Endodermal cell (in vitro differentiated cells): ENCODE measurements at regions not wholly inside any gene's neighbourhood (a gene's known extent, or its start where the extent isn't known, plus 50 kb on each side); places are given as distances from the start of the nearest gene placed in this dataset.
A peak's percentile ranks its signal among the peaks of the same experiment; 100 is the strongest.

ENCODE experiments used
- DNase-seq: peaks from one replicate; pipeline ENCODE4 v3.0.0-alpha.2; 2017
- H3K27ac ChIP-seq: 2 replicates; pipeline ENCODE4 v1.5.1; 2013; ENCODE audit warnings: mild to moderate bottlenecking, low read depth, low read length, moderate library complexity
- H3K27me3 ChIP-seq: 2 replicates; pipeline ENCODE4 v1.6.1; 2013; ENCODE audit warnings: mild to moderate bottlenecking, low read length, moderate library complexity; ENCODE audit not compliant: insufficient read depth, control insufficient read depth, poor library complexity, severe bottlenecking
- H3K36me3 ChIP-seq: 2 replicates; pipeline ENCODE4 v1.7.0; 2013; ENCODE audit warnings: mild to moderate bottlenecking, low read length, moderate library complexity; ENCODE audit not compliant: control insufficient read depth, insufficient read depth
- H3K4me1 ChIP-seq: one replicate; pipeline ENCODE4 v1.7.0; 2013; ENCODE audit warnings: low read length; ENCODE audit not compliant: control insufficient read depth, insufficient read depth
- H3K4me3 ChIP-seq: 2 replicates; pipeline ENCODE4 v1.5.1; 2013; ENCODE audit warnings: mild to moderate bottlenecking, low read length, moderate library complexity
- H3K9ac ChIP-seq: 2 replicates; pipeline ENCODE4 v1.6.1; 2013; ENCODE audit warnings: mild to moderate bottlenecking, low read length, moderate library complexity; ENCODE audit not compliant: poor library complexity, severe bottlenecking; ENCODE audit errors: extremely low read depth
- H3K9me3 ChIP-seq: 2 replicates; pipeline ENCODE4 v1.6.1; 2013; ENCODE audit warnings: mild to moderate bottlenecking, low read length, moderate library complexity; ENCODE audit not compliant: control insufficient read depth
- H3K27ac Mint-ChIP-seq: 2 replicates; pipeline ENCODE4 v1.8.0; 2020; ENCODE audit warnings: mixed read lengths
- H3K27me3 Mint-ChIP-seq: 2 replicates; pipeline ENCODE4 v1.8.0; 2021; ENCODE audit warnings: mild to moderate bottlenecking, mixed read lengths; ENCODE audit not compliant: insufficient read depth
- H3K36me3 Mint-ChIP-seq: 2 replicates; pipeline ENCODE4 v1.8.0; 2020; ENCODE audit warnings: low read depth, mixed read lengths
- H3K4me1 Mint-ChIP-seq: 2 replicates; pipeline ENCODE4 v1.8.0; 2020; ENCODE audit warnings: mixed read lengths
- H3K4me3 Mint-ChIP-seq: 2 replicates; pipeline ENCODE4 v1.8.0; 2020; ENCODE audit warnings: mild to moderate bottlenecking, moderate library complexity, mixed read lengths
- H3K9me3 Mint-ChIP-seq: 2 replicates; pipeline ENCODE4 v1.8.0; 2020; ENCODE audit warnings: mild to moderate bottlenecking, mixed read lengths
- CTCF ChIP-seq: fragments of 200-600 bp; sonication (generic); conservative IDR thresholded peaks from 2 replicates; pipeline ENCODE4 v1.5.0; 2021; ENCODE audit warnings: antibody characterized with exemption, mild to moderate bottlenecking
- WGBS, 2 experiments: methylation state at CpG; one replicate each; pipeline versions ENCODE4 v1.1.5 to v1.1.7; 2013; ENCODE audit warnings: missing lambda C conversion rate in 2 of 2, mixed read lengths in 1 of 2; ENCODE audit not compliant: insufficient coverage in 1 of 2, insufficient read length in 1 of 2; 5-methylcytosine and 5-hydroxymethylcytosine counted together

- WGBS, 2 experiments, result 80 to 92% methylated on average over 1 to 3 of the region's 3 CpGs
- H3K27me3 ChIP-seq, result no peaks in the 10 kb centered on the region
These were observed 71.1 kb downstream of the ARL6IP4 start for GRCh38 chr12:123051556-123051955.

GRCh38 chr12:123050913-123051312 is 70.4 kb downstream of the ARL6IP4 start:
- no peaks in the 10 kb centered on the region for H3K9me3 ChIP-seq
- TF ChIP-seq CTCF, result no peak
- H3K4me1 ChIP-seq, result peaks cover 12% of the 10 kb centered on the region
- Mint-ChIP-seq H3K4me3 (no peak overlapping the region), H3K27ac (peak overlapping the region; percentile 27), H3K36me3 (no peaks in the 10 kb centered on the region), H3K27me3 (no peaks in the 10 kb centered on the region), H3K9me3 (no peaks in the 10 kb centered on the region), H3K4me1 (peaks cover 23% of the 10 kb centered on the region)
- no peaks in the 10 kb centered on the region for H3K27me3 ChIP-seq
- no peak overlapping the region for H3K27ac ChIP-seq
- no peak overlapping the region for H3K4me3 ChIP-seq
- no peaks in the 10 kb centered on the region for H3K36me3 ChIP-seq
- 90 to 95% methylated on average over 4 of the region's 4 CpGs for whole genome bisulfite sequencing, 2 experiments
- no peak overlapping the region for H3K9ac ChIP-seq
- DNase-seq, result no peak

More at GRCh38 chr12:123051556-123051955, 71.1 kb downstream of the ARL6IP4 start:
- TF ChIP-seq CTCF, result no peak
- no peaks in the 10 kb centered on the region for H3K9me3 Mint-ChIP-seq
- Histone ChIP-seq H3K4me3 (no peak overlapping the region), H3K27ac (no peak overlapping the region), H3K9ac (no peak overlapping the region), H3K36me3 (no peaks in the 10 kb centered on the region), H3K4me1 (peaks cover 12% of the 10 kb centered on the region), H3K9me3 (no peaks in the 10 kb centered on the region)
- H3K36me3 Mint-ChIP-seq, result no peaks in the 10 kb centered on the region
- no peak for DNase-seq
- H3K27me3 Mint-ChIP-seq, result no peaks in the 10 kb centered on the region
- H3K4me3 Mint-ChIP-seq, result no peak overlapping the region
- peaks cover 24% of the 10 kb centered on the region for H3K4me1 Mint-ChIP-seq
- no peak overlapping the region for H3K27ac Mint-ChIP-seq

- Mint-ChIP-seq H3K36me3 (no peaks in the 10 kb centered on the region), H3K9me3 (no peaks in the 10 kb centered on the region), H3K4me3 (no peak overlapping the region), H3K27me3 (no peaks in the 10 kb centered on the region), H3K4me1 (peaks cover 25% of the 10 kb centered on the region), H3K27ac (peak overlapping the region; percentile 27)
- Histone ChIP-seq H3K9ac (no peak overlapping the region), H3K36me3 (no peaks in the 10 kb centered on the region), H3K4me3 (no peak overlapping the region), H3K9me3 (no peaks in the 10 kb centered on the region), H3K4me1 (peaks cover 13% of the 10 kb centered on the region), H3K27me3 (no peaks in the 10 kb centered on the region), H3K27ac (peak overlapping the region; percentile 8)
- no peak for DNase-seq
- no peak for TF ChIP-seq CTCF
- WGBS, 2 experiments, result 75 to 92% methylated on average over 5 to 6 of the region's 6 CpGs
These were observed 69.9 kb downstream of the ARL6IP4 start for GRCh38 chr12:123050331-123050831.
